Prostate gland (tissue), 2 donors: ENCODE measurements at regions not wholly inside any gene's neighbourhood (a gene's known extent, or its start where the extent isn't known, plus 50 kb on each side); places are given as distances from the start of the nearest gene placed in this dataset.
"Not testable (repeated sequence)": the region's sequence is repeated elsewhere in the genome, so short reads cannot be mapped to it uniquely, and the experiment has no call there.

Experiments used
- POLR2A ChIP-seq: fragments of 450-650 bp; IDR thresholded peaks from one replicate; pipeline ENCODE4 v1.6.1; 2016; ENCODE audit warnings: antibody characterized with exemption, mild to moderate bottlenecking
- POLR2AphosphoS5 ChIP-seq: sonication (generic); formaldehyde crosslinking; IDR thresholded peaks from one replicate; pipeline ENCODE4 v1.6.1; 2017; ENCODE audit warnings: antibody characterized with exemption
- TF ChIP-seq, protein P1 (sequence below), 4 experiments: fragments of 200-600 bp in 2 of 4; fragments of 450-650 bp in 2 of 4; sonication (generic) in 2 of 4; IDR thresholded peaks; 1 replicate in 3 of 4; 2 replicates in 1 of 4; pipeline ENCODE4 v1.5.1; 2016 to 2019; ENCODE audit warnings: antibody characterized with exemption in 4 of 4, mild to moderate bottlenecking in 2 of 4, moderate library complexity in 2 of 4

DNA sequence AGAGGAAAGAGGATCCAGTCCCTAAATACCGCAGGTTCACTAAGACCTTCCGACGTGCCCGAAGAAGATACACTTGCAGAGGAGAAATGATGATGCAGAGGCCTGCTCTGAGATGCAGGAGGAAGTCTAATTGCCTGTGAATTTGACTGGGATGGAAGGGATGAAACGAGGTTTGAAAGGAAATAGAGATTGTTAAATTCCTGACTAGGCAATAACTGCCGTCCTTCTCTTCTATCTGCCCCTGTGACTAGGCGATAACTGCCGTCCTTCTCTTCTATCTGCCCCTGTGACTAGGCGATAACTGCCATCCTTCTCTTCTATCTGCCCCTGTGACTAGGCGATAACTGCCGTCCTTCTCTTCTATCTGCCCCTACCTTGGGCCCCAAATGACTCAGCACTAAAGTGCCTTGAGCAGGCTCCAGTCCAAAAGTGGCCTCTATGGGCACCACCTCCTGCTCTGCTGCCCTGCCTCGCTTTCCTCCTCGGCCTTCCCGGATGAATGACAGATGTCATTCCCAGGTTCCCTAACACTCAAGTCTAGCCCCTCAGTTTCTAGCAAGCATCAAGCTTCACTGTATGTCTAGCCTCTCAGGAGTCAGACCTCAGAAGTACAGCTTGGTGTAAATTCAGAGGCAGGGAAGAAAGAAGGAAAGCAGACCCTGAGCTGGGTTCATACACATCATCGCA is 189.1 kb downstream of the FOXD4L6 start:
- TF ChIP-seq, protein P1, sequence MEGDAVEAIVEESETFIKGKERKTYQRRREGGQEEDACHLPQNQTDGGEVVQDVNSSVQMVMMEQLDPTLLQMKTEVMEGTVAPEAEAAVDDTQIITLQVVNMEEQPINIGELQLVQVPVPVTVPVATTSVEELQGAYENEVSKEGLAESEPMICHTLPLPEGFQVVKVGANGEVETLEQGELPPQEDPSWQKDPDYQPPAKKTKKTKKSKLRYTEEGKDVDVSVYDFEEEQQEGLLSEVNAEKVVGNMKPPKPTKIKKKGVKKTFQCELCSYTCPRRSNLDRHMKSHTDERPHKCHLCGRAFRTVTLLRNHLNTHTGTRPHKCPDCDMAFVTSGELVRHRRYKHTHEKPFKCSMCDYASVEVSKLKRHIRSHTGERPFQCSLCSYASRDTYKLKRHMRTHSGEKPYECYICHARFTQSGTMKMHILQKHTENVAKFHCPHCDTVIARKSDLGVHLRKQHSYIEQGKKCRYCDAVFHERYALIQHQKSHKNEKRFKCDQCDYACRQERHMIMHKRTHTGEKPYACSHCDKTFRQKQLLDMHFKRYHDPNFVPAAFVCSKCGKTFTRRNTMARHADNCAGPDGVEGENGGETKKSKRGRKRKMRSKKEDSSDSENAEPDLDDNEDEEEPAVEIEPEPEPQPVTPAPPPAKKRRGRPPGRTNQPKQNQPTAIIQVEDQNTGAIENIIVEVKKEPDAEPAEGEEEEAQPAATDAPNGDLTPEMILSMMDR (IDR thresholded peaks at IDR 0.05): not testable (repeated sequence)
- not testable (repeated sequence) for TF ChIP-seq POLR2AphosphoS5, POLR2A
